ENCODE measurements at regions not wholly inside any gene's neighbourhood (a gene's known extent, or its start where the extent isn't known, plus 50 kb on each side); places are given as distances from the start of the nearest gene placed in this dataset.

DNA sequence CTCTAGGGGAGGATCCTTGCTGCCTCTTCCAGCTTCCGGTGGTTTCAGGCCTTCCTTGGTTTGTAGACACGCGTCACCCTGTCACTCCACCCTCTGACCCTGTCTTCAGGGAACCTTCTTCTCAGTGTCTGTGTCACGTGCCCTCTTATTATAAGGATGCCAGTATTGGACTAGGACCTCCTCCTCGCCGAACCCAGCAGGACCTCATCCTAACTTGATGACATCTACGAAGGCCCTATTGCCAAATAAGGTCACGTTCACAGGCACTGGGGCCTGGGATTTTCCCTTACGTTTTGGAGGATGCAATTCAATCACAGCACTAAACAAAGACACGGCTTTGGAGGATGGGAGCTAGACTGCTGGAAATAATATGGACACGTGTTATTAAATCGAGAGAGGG lies 408.7 kb downstream of the BRD1 start:
- TF ChIP-seq, protein P1, sequence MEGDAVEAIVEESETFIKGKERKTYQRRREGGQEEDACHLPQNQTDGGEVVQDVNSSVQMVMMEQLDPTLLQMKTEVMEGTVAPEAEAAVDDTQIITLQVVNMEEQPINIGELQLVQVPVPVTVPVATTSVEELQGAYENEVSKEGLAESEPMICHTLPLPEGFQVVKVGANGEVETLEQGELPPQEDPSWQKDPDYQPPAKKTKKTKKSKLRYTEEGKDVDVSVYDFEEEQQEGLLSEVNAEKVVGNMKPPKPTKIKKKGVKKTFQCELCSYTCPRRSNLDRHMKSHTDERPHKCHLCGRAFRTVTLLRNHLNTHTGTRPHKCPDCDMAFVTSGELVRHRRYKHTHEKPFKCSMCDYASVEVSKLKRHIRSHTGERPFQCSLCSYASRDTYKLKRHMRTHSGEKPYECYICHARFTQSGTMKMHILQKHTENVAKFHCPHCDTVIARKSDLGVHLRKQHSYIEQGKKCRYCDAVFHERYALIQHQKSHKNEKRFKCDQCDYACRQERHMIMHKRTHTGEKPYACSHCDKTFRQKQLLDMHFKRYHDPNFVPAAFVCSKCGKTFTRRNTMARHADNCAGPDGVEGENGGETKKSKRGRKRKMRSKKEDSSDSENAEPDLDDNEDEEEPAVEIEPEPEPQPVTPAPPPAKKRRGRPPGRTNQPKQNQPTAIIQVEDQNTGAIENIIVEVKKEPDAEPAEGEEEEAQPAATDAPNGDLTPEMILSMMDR (conservative IDR thresholded peaks at IDR 0.05; ENCODE audit: low read depth, low read length), result no peak
- no peak for TF ChIP-seq EZH2 (IDR thresholded peaks at IDR 0.05; ENCODE audit: low read length, unreplicated experiment)

Measured in PC-3 (cell line).